ENCODE measurements at regions not wholly inside any gene's neighbourhood (a gene's known extent, or its start where the extent isn't known, plus 50 kb on each side); places are given as distances from the start of the nearest gene placed in this dataset.

DNA sequence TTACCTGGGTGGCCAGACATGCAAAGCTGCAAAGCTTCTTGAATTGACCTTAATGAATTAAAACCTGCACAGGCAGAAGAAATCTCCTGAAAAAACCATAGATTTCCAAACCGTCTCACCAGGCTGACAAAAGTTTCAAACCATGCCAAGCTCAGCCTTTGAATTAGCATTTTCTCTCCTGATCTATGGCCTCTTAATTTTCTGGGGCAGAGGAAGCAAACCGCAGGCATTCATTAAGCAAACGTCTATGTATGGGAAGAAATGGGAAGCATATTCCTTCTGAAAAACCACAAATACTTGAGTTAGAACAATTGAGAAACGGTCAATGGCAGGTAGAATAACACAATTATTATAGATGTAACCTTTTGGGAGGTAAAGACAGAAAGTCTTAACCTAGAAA lies 500.2 kb upstream of the NR2F2 start:
- DNase-seq = no peak
- H3K9me3 ChIP-seq (ENCODE audit: control insufficient read depth, low read length) = no peaks in the 10 kb centered on the region
- no peaks in the 10 kb centered on the region for H3K27me3 ChIP-seq (ENCODE audit: control insufficient read depth in 1 of 2, insufficient read depth in 2 of 2, low read length in 1 of 2)
- ATAC-seq (ENCODE audit: low FRiP score) = no peak
- intact Hi-C loops (cut with DNase I) = loop anchor here in 1 of 2 donors (10.0 kb wide), 1 partner anchor 225 kb away; no protein-coding TSS in a partner anchor
- no peaks in the 10 kb centered on the region for H3K36me3 ChIP-seq (ENCODE audit: control insufficient read depth in 1 of 2, insufficient read depth in 2 of 2, low read length in 1 of 2)
- no peak overlapping the region for H3K27ac ChIP-seq (ENCODE audit: low read depth in 1 of 2, low read length in 2 of 2)
- peaks cover 0 to 6% of the 10 kb centered on the region in 2 donors for H3K4me1 ChIP-seq (ENCODE audit: control insufficient read depth in 1 of 2, insufficient read depth in 2 of 2, low read length in 2 of 2)
- WGBS, 2 donors = 81 to 86% methylated on average over 4 of the region's 4 CpGs
- no peak overlapping the region for H3K4me3 ChIP-seq (ENCODE audit: low read length in 2 of 2)

- intact Hi-C loops (cut with DNase I) = loop anchor here in 1 of 2 donors (10.0 kb wide), 1 partner anchor 228 kb away; no protein-coding TSS in a partner anchor
- Histone ChIP-seq H3K4me3 (ENCODE audit: low read length in 2 of 2) (no peak overlapping the region), H3K36me3 (ENCODE audit: control insufficient read depth in 1 of 2, insufficient read depth in 2 of 2, low read length in 1 of 2) (no peaks in the 10 kb centered on the region), H3K27me3 (ENCODE audit: control insufficient read depth in 1 of 2, insufficient read depth in 2 of 2, low read length in 1 of 2) (no peaks in the 10 kb centered on the region), H3K4me1 (ENCODE audit: control insufficient read depth in 1 of 2, insufficient read depth in 2 of 2, low read length in 2 of 2) (no peaks in the 10 kb centered on the region), H3K9me3 (ENCODE audit: control insufficient read depth, low read length) (no peaks in the 10 kb centered on the region), H3K27ac (ENCODE audit: low read depth in 1 of 2, low read length in 2 of 2) (no peak overlapping the region)
- ATAC-seq (ENCODE audit: low FRiP score) (no peak), DNase-seq (no peak)
- 68 to 76% methylated on average over 3 of the region's 3 CpGs for WGBS, 2 donors
These were observed 497.8 kb upstream of the NR2F2 start for GRCh38 chr15:95832668-95833067.

- intact Hi-C loops (cut with DNase I) = loop anchor here in 1 of 2 donors (10.0 kb wide), 1 partner anchor 229 kb away; no protein-coding TSS in a partner anchor
- Histone ChIP-seq H3K27ac (ENCODE audit: low read depth in 1 of 2, low read length in 2 of 2) (no peak overlapping the region), H3K36me3 (ENCODE audit: control insufficient read depth in 1 of 2, insufficient read depth in 2 of 2, low read length in 1 of 2) (no peaks in the 10 kb centered on the region), H3K9me3 (ENCODE audit: control insufficient read depth, low read length) (no peaks in the 10 kb centered on the region), H3K4me3 (ENCODE audit: low read length in 2 of 2) (no peak overlapping the region), H3K4me1 (ENCODE audit: control insufficient read depth in 1 of 2, insufficient read depth in 2 of 2, low read length in 2 of 2) (no peaks in the 10 kb centered on the region), H3K27me3 (ENCODE audit: control insufficient read depth in 1 of 2, insufficient read depth in 2 of 2, low read length in 1 of 2) (no peaks in the 10 kb centered on the region)
- 90 to 95% methylated on average over 5 of the region's 5 CpGs for WGBS, 2 donors
- no peak for DNase-seq
- no peak for ATAC-seq (ENCODE audit: low FRiP score)
These were observed 496.3 kb upstream of the NR2F2 start for GRCh38 chr15:95834028-95834804.

- 91 to 93% methylated on average over 1 of the region's 1 CpG for WGBS, 2 donors
- Histone ChIP-seq H3K27ac (ENCODE audit: low read depth in 1 of 2, low read length in 2 of 2) (no peak overlapping the region), H3K36me3 (ENCODE audit: control insufficient read depth in 1 of 2, insufficient read depth in 2 of 2, low read length in 1 of 2) (no peaks in the 10 kb centered on the region), H3K9me3 (ENCODE audit: control insufficient read depth, low read length) (no peaks in the 10 kb centered on the region), H3K4me1 (ENCODE audit: control insufficient read depth in 1 of 2, insufficient read depth in 2 of 2, low read length in 2 of 2) (no peaks in the 10 kb centered on the region), H3K27me3 (ENCODE audit: control insufficient read depth in 1 of 2, insufficient read depth in 2 of 2, low read length in 1 of 2) (no peaks in the 10 kb centered on the region), H3K4me3 (ENCODE audit: low read length in 2 of 2) (no peak overlapping the region)
- DNase-seq (no peak), ATAC-seq (ENCODE audit: low FRiP score) (no peak)
- intact Hi-C loops (cut with DNase I) = loop anchor here in 1 of 2 donors (10.0 kb wide), 1 partner anchor 232 kb away; no protein-coding TSS in a partner anchor
These were observed 494.0 kb upstream of the NR2F2 start for GRCh38 chr15:95836536-95836935.

DNA sequence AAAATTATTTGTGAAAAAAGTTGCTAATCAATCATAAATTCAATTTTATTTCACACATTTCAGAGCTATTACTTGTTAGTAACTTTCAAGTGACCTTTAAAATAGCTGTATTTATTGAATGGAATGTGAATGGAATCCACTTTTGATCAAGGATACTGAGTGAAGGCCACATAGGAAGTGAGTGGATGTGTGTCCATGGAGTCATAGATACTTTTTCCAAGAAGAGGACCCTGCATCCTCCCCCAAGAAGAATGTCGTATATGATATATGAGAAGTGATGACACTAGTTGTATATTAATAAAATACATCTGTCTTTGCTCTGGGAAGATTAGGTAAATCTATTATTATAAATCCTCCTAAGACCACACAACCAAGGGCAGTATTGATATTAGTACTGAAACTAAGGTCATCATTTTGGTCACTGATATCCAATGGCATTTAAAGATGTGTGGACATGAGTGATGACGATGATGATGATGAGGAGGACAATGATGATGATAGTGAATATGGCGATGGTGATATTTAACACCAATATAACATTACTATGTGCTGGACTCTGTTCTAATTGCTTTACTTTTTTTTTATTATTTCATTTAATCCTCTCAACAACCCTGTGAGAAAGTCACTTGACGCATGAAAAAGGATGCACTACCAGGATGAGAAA lies 493.0 kb upstream of the NR2F2 start:
- H3K27ac ChIP-seq (ENCODE audit: low read depth in 1 of 2, low read length in 2 of 2) = no peak overlapping the region
- WGBS, 2 donors = 96 to 98% methylated on average over 4 of the region's 4 CpGs
- no peaks in the 10 kb centered on the region for H3K36me3 ChIP-seq (ENCODE audit: control insufficient read depth in 1 of 2, insufficient read depth in 2 of 2, low read length in 1 of 2)
- DNase-seq (no peak), ATAC-seq (ENCODE audit: low FRiP score) (no peak)
- H3K4me3 ChIP-seq (ENCODE audit: low read length in 2 of 2) = no peak overlapping the region
- H3K4me1 ChIP-seq (ENCODE audit: control insufficient read depth in 1 of 2, insufficient read depth in 2 of 2, low read length in 2 of 2) = no peaks in the 10 kb centered on the region
- no peaks in the 10 kb centered on the region for H3K27me3 ChIP-seq (ENCODE audit: control insufficient read depth in 1 of 2, insufficient read depth in 2 of 2, low read length in 1 of 2)
- intact Hi-C loops (cut with DNase I) = loop anchor here in 1 of 2 donors (10.0 kb wide), 1 partner anchor 233 kb away; no protein-coding TSS in a partner anchor
- H3K9me3 ChIP-seq (ENCODE audit: control insufficient read depth, low read length) = no peaks in the 10 kb centered on the region

DNA sequence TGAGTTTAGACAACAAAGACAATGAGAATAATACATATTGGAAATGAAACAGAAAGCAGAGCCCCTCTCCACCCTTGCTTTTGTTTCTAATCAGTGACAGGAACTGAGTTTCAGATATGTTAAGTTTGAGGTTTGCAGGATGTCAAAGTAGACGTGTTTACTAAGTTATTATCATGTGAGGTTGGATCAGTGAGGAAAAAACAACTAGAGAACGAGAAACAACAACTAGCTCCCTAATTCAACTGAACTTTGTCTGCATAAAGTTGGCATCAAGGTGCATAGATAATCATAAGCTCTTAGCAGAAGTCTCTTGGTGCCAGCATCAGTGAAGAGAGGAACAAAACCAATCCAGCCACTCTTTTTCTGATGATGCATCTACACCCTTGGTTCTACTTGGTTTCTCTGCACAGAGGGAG lies 491.1 kb upstream of the NR2F2 start:
- Histone ChIP-seq H3K27me3 (ENCODE audit: control insufficient read depth in 1 of 2, insufficient read depth in 2 of 2, low read length in 1 of 2) (no peaks in the 10 kb centered on the region), H3K36me3 (ENCODE audit: control insufficient read depth in 1 of 2, insufficient read depth in 2 of 2, low read length in 1 of 2) (no peaks in the 10 kb centered on the region), H3K4me3 (ENCODE audit: low read length in 2 of 2) (no peak overlapping the region), H3K9me3 (ENCODE audit: control insufficient read depth, low read length) (no peaks in the 10 kb centered on the region), H3K27ac (ENCODE audit: low read depth in 1 of 2, low read length in 2 of 2) (peak overlapping the region in 1 of 2 donors; percentile 76), H3K4me1 (ENCODE audit: control insufficient read depth in 1 of 2, insufficient read depth in 2 of 2, low read length in 2 of 2) (no peaks in the 10 kb centered on the region)
- intact Hi-C loops (cut with DNase I) = loop anchor here in 1 of 2 donors (10.0 kb wide), 1 partner anchor 235 kb away; no protein-coding TSS in a partner anchor
- DNase-seq (no peak), ATAC-seq (ENCODE audit: low FRiP score) (no peak)
- WGBS, 2 donors = 38 to 42% methylated on average over 2 of the region's 2 CpGs

- ATAC-seq (ENCODE audit: low FRiP score) (peak; percentile 86), DNase-seq (peak; percentile 79 to 87)
- Histone ChIP-seq H3K27ac (ENCODE audit: low read depth in 1 of 2, low read length in 2 of 2) (no peak overlapping the region), H3K36me3 (ENCODE audit: control insufficient read depth in 1 of 2, insufficient read depth in 2 of 2, low read length in 1 of 2) (no peaks in the 10 kb centered on the region), H3K9me3 (ENCODE audit: control insufficient read depth, low read length) (no peaks in the 10 kb centered on the region), H3K27me3 (ENCODE audit: control insufficient read depth in 1 of 2, insufficient read depth in 2 of 2, low read length in 1 of 2) (no peaks in the 10 kb centered on the region), H3K4me3 (ENCODE audit: low read length in 2 of 2) (no peak overlapping the region), H3K4me1 (ENCODE audit: control insufficient read depth in 1 of 2, insufficient read depth in 2 of 2, low read length in 2 of 2) (no peaks in the 10 kb centered on the region)
- 2 to 6% methylated on average over 4 of the region's 4 CpGs for WGBS, 2 donors
- intact Hi-C loops (cut with DNase I) = loop anchor here (5.0 to 10.0 kb wide), 2 partner anchors 578 to 585 kb away; no protein-coding TSS in a partner anchor
These were observed 490.5 kb upstream of the NR2F2 start for GRCh38 chr15:95840004-95840403.

DNA sequence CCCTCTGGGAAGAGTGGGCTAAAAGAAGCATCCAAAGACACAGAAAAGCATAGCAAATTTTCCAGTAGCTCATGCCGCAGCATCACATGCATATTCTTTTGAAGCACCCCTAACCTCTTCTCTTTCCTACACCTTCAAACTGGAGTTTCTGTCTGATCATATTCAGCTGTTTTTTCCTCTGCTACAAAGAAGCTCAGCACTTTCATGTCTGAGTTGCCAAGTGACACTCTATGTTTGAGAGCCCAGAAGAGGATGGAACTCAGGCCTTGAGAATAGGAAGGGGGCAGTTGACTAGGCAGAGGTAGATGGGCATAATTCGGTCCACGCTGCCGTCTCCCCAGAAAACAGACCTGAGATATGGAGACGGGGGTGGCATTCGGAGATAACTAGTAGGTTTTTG lies 489.6 kb upstream of the NR2F2 start:
- Histone ChIP-seq H3K36me3 (ENCODE audit: control insufficient read depth in 1 of 2, insufficient read depth in 2 of 2, low read length in 1 of 2) (no peaks in the 10 kb centered on the region), H3K4me1 (ENCODE audit: control insufficient read depth in 1 of 2, insufficient read depth in 2 of 2, low read length in 2 of 2) (no peaks in the 10 kb centered on the region), H3K9me3 (ENCODE audit: control insufficient read depth, low read length) (no peaks in the 10 kb centered on the region), H3K27ac (ENCODE audit: low read depth in 1 of 2, low read length in 2 of 2) (peak overlapping the region in 1 of 2 donors; percentile 96), H3K4me3 (ENCODE audit: low read length in 2 of 2) (no peak overlapping the region), H3K27me3 (ENCODE audit: control insufficient read depth in 1 of 2, insufficient read depth in 2 of 2, low read length in 1 of 2) (no peaks in the 10 kb centered on the region)
- WGBS, 2 donors = 98% methylated on average over 6 of the region's 6 CpGs
- ATAC-seq (ENCODE audit: low FRiP score) (no peak), DNase-seq (no peak)
- intact Hi-C loops (cut with DNase I) = loop anchor here (5.0 to 10.0 kb wide), 2 partner anchors 579 to 586 kb away; no protein-coding TSS in a partner anchor

All from aorta (tissue), 5 donors.